Heart left ventricle (tissue), 16 donors: ENCODE measurements at regions not wholly inside any gene's neighbourhood (a gene's known extent, or its start where the extent isn't known, plus 50 kb on each side); places are given as distances from the start of the nearest gene placed in this dataset.

ENCODE experiments used
- ATAC-seq, 4 donors: fragments of 200-7000 bp; cut with Tn5 transposase; one replicate each; pipeline ENCODE4 v1.9.1; 2020 to 2022; ENCODE audit warnings: moderate library complexity in 4 of 4, mild to moderate bottlenecking in 3 of 4, moderate number of reproducible peaks in 1 of 4
- DNase-seq, 5 donors: peaks; one replicate each; pipeline ENCODE4 v3.0.0-alpha.2; 2020
- H3K27ac ChIP-seq, 12 donors: fragments of 200-600 bp; sonication (generic) in 4 of 12; one replicate each; pipeline versions ENCODE4 v1.5.0 to v1.8.0; 2016 to 2022; ENCODE audit warnings: mild to moderate bottlenecking in 2 of 12
- H3K27me3 ChIP-seq, 9 donors: fragments of 200-600 bp; sonication (generic) in 2 of 9; one replicate each; pipeline versions ENCODE4 v1.5.1 to v1.8.0; 2016 to 2022; ENCODE audit warnings: mild to moderate bottlenecking in 3 of 9
- H3K36me3 ChIP-seq, 9 donors: fragments of 200-600 bp; sonication (generic) in 2 of 9; one replicate each; pipeline versions ENCODE4 v1.5.0 to v1.8.0; 2018 to 2022; ENCODE audit warnings: mild to moderate bottlenecking in 2 of 9
- H3K4me1 ChIP-seq, 12 donors: fragments of 200-600 bp; sonication (generic) in 4 of 12; one replicate each; pipeline versions ENCODE4 v1.5.0 to v1.8.0; 2016 to 2022; ENCODE audit warnings: mild to moderate bottlenecking in 3 of 12
- H3K4me3 ChIP-seq, 12 donors: fragments of 200-600 bp; sonication (generic) in 4 of 12; one replicate each; pipeline versions ENCODE4 v1.5.0 to v1.8.0; 2017 to 2022; ENCODE audit warnings: mild to moderate bottlenecking in 9 of 12, moderate library complexity in 4 of 12
- H3K9me3 ChIP-seq, 12 donors: fragments of 200-600 bp; sonication (generic) in 4 of 12; one replicate each; pipeline versions ENCODE4 v1.5.0 to v1.8.0; 2016 to 2022; ENCODE audit warnings: mild to moderate bottlenecking in 1 of 12
- POLR2A ChIP-seq, 2 donors: fragments of 450-650 bp; IDR thresholded peaks; one replicate each; pipeline ENCODE4 v1.6.1; 2017; ENCODE audit warnings: antibody characterized with exemption in 2 of 2, mild to moderate bottlenecking in 2 of 2, moderate library complexity in 2 of 2
- WGBS, 4 donors: extraction: QIAGEN DNeasy Blood & Tissue Kit in 2 of 4; methylation state at CpG; one replicate each; pipeline versions ENCODE4 v1.1.5 to v1.1.7; 2013 to 2018; 5-methylcytosine and 5-hydroxymethylcytosine counted together
- intact Hi-C, 10 donors: fragments of 100-400 bp; cut with DNase I; formaldehyde crosslinking; loops; one replicate each; pipeline versions ENCODE4 v1.11.1 to v1.14.2; 2022
- TF ChIP-seq, protein P1 (sequence below), 12 donors: fragments of 200-600 bp; sonication (generic) in 4 of 12; IDR thresholded peaks; one replicate each; pipeline versions ENCODE4 v1.5.0 to v1.8.0; 2018 to 2022; ENCODE audit warnings: antibody characterized with exemption in 12 of 12, mild to moderate bottlenecking in 5 of 12
- donor health status: ischemic (EF 13 %, LVEDD 7.1; RV severe dilation, severe dysfunction).
- donor health status: healthy with polysubstance abuse.
- donor health status: DM: no; HTN: yes; CAD: no.
- donor health status: DM: no; HTN: no; CAD: no.
- donor health status: ischemic (EF 25% LVEDD 6.9; RV normal size, moderate dysfunction).
- donor health status: ischemic (EF 25% LVEDD 5.7; RV mildly dilated, moderate dysfunction).
- donor health status: healthy.
- donor health status: DM: yes; HTN: yes; CAD: no.
- donor health status: ischemic (EF 35%, LVEDD 5.7; RV mildly dilated, moderate dysfunction).
- donor health status: nonischemic (EF 11% LVEDD 7.7; RV severe dilation, severe dysfunction).
- donor health status: DM: yes; HTN: yes; CAD: no.
- donor health status: PGD.
- donor health status: ischemic (EF 29% LVEDD 5.4; RV normal size, mild dysfunction).
- donor health status: nonischemic (EF 23%, LVEDD 6.1; RV moderate dilation, normal function).

GRCh38 chr5:99955962-99956361 is 579.2 kb upstream of the FAM174A start:
- H3K36me3 ChIP-seq: no peaks in the 10 kb centered on the region
- 76 to 87% (median 79%) methylated on average over 6 to 8 of the region's 8 CpGs for WGBS, 4 donors
- no peak overlapping the region for H3K4me3 ChIP-seq
- H3K9me3 ChIP-seq: peaks cover 0 to 6% (median 0%) of the 10 kb centered on the region in 12 donors
- ATAC-seq (no peak), DNase-seq (no peak)
- intact Hi-C loops: no loop called here
- no peaks in the 10 kb centered on the region for H3K4me1 ChIP-seq
- no peak for TF ChIP-seq POLR2A (IDR thresholded peaks at IDR 0.05)
- TF ChIP-seq, protein P1, sequence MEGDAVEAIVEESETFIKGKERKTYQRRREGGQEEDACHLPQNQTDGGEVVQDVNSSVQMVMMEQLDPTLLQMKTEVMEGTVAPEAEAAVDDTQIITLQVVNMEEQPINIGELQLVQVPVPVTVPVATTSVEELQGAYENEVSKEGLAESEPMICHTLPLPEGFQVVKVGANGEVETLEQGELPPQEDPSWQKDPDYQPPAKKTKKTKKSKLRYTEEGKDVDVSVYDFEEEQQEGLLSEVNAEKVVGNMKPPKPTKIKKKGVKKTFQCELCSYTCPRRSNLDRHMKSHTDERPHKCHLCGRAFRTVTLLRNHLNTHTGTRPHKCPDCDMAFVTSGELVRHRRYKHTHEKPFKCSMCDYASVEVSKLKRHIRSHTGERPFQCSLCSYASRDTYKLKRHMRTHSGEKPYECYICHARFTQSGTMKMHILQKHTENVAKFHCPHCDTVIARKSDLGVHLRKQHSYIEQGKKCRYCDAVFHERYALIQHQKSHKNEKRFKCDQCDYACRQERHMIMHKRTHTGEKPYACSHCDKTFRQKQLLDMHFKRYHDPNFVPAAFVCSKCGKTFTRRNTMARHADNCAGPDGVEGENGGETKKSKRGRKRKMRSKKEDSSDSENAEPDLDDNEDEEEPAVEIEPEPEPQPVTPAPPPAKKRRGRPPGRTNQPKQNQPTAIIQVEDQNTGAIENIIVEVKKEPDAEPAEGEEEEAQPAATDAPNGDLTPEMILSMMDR (IDR thresholded peaks at IDR 0.05): no peak
- H3K27ac ChIP-seq: no peak overlapping the region
- H3K27me3 ChIP-seq: no peaks in the 10 kb centered on the region

DNA sequence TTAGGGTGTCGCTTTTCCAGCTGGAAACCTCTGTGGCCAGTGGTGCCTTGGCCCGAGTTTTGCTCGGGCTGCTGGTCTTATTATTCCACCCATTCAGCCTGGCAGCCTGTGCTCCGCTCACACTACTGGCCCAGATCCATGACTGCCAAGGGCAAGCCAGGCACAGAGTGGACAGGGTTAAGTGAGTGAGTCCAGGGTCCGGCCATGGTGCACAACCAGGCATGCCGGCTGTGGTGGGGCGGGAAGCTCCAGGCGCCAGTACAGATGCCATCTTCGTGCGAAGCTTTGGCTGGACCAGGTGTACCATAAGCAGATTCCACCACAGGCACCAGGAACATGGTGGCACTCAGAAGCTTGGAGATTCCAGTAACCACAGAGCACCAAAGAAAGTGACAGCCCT is 580.2 kb upstream of the FAM174A start:
- H3K9me3 ChIP-seq: peaks cover 0 to 6% (median 0%) of the 10 kb centered on the region in 12 donors
- no peaks in the 10 kb centered on the region for H3K36me3 ChIP-seq
- ATAC-seq (no peak), DNase-seq (no peak)
- H3K27ac ChIP-seq: no peak overlapping the region
- TF ChIP-seq POLR2A (IDR thresholded peaks at IDR 0.05): no peak
- TF ChIP-seq, protein P1 (IDR thresholded peaks at IDR 0.05): no peak
- no peaks in the 10 kb centered on the region for H3K4me1 ChIP-seq
- no peaks in the 10 kb centered on the region for H3K27me3 ChIP-seq
- H3K4me3 ChIP-seq: no peak overlapping the region
- WGBS, 4 donors: 86 to 93% (median 91%) methylated on average over 10 of the region's 10 CpGs
- intact Hi-C loops: no loop called here

- Histone ChIP-seq H3K27ac (no peak overlapping the region), H3K36me3 (no peaks in the 10 kb centered on the region), H3K4me3 (no peak overlapping the region), H3K9me3 (peaks cover 0 to 6% (median 0%) of the 10 kb centered on the region in 12 donors), H3K27me3 (no peaks in the 10 kb centered on the region), H3K4me1 (no peaks in the 10 kb centered on the region)
- ATAC-seq (no peak), DNase-seq (no peak)
- intact Hi-C loops: no loop called here
- TF ChIP-seq, protein P1 (IDR thresholded peaks at IDR 0.05): no peak
- TF ChIP-seq POLR2A (IDR thresholded peaks at IDR 0.05): no peak
- WGBS, 4 donors: 84 to 86% (median 86%) methylated on average over 8 to 12 of the region's 12 CpGs
These were observed 585.1 kb upstream of the FAM174A start for GRCh38 chr5:99949969-99950524.

- intact Hi-C loops: no loop called here
- 86 to 91% (median 87%) methylated on average over 5 of the region's 5 CpGs for WGBS, 4 donors
These were observed 585.8 kb upstream of the FAM174A start for GRCh38 chr5:99949361-99949760.

More at GRCh38 chr5:99949361-99949760, 585.8 kb upstream of the FAM174A start:
- DNase-seq (no peak), ATAC-seq (no peak)
- no peaks in the 10 kb centered on the region for H3K27me3 ChIP-seq
- no peak overlapping the region for H3K4me3 ChIP-seq
- TF ChIP-seq, protein P1 (IDR thresholded peaks at IDR 0.05): no peak
- no peak for TF ChIP-seq POLR2A (IDR thresholded peaks at IDR 0.05)
- no peaks in the 10 kb centered on the region for H3K36me3 ChIP-seq
- H3K9me3 ChIP-seq: peaks cover 0 to 6% (median 0%) of the 10 kb centered on the region in 12 donors
- H3K4me1 ChIP-seq: no peaks in the 10 kb centered on the region
- no peak overlapping the region for H3K27ac ChIP-seq
